SK-N-SH (cell line): ENCODE measurements at regions not wholly inside any gene's neighbourhood (a gene's known extent, or its start where the extent isn't known, plus 50 kb on each side); places are given as distances from the start of the nearest gene placed in this dataset.

ENCODE experiments used
- CTCF ChIA-PET: fragments of 300-600, 350-600 bp; formaldehyde crosslinking; extraction: SDS; loops from one replicate; lab custom pipeline; 2021; lab: Yijun Ruan, JAX
- POLR2A ChIA-PET: fragments of 350-600 bp; sonication (Branson Sonifier 250); formaldehyde crosslinking; extraction: SDS; loops from one replicate; lab custom pipeline; 2020; ENCODE audit warnings: antibody characterized with exemption, inconsistent platforms; lab: Yijun Ruan, JAX
- DNase-seq: peaks from one replicate; pipeline ENCODE4 v3.0.0; 2012
- H2AFZ ChIP-seq: fragments of 200-600 bp; sonication (generic); 2 replicates; pipeline ENCODE4 v1.8.1; 2016; ENCODE audit warnings: antibody characterized with exemption, mild to moderate bottlenecking, low read depth
- H3F3A ChIP-seq: fragments of 200-600 bp; sonication (generic); replicated peaks from 2 replicates; pipeline ENCODE3; 2016; ENCODE audit warnings: antibody characterized with exemption, mild to moderate bottlenecking; ENCODE audit not compliant: insufficient read depth
- H3K27ac ChIP-seq, 2 experiments: fragments of 200-500 bp in 1 of 2; fragments of 200-600 bp in 1 of 2; sonication (Bioruptor generic) in 1 of 2; sonication (generic), shearing (Covaris generic) in 1 of 2; 2 replicates each; pipeline versions ENCODE4 v1.5.1 to v1.6.1; 2014 to 2016; ENCODE audit warnings: low read depth in 2 of 2, inconsistent platforms in 1 of 2, low read length in 1 of 2, mild to moderate bottlenecking in 1 of 2, mixed read lengths in 1 of 2
- H3K27me3 ChIP-seq: fragments of 200-600 bp; sonication (generic), shearing (Covaris generic); 2 replicates; pipeline ENCODE4 v1.6.1; 2016; ENCODE audit warnings: mixed run types; ENCODE audit not compliant: insufficient read depth
- H3K36me3 ChIP-seq, 2 experiments: fragments of 200-500 bp in 1 of 2; fragments of 200-600 bp in 1 of 2; sonication (Bioruptor generic) in 1 of 2; sonication (generic) in 1 of 2; replicated peaks in 1 of 2; 2 replicates each; pipeline versions ENCODE3 to v1.5.1; 2014 to 2016; ENCODE audit warnings: low read length in 1 of 2, mild to moderate bottlenecking in 1 of 2; ENCODE audit not compliant: insufficient read depth in 2 of 2, control insufficient read depth in 1 of 2
- H3K4me1 ChIP-seq, 2 experiments: fragments of 200-500 bp in 1 of 2; fragments of 200-600 bp in 1 of 2; sonication (Bioruptor generic) in 1 of 2; sonication (generic), shearing (Covaris generic) in 1 of 2; 2 replicates each; pipeline versions ENCODE4 v1.5.1 to v1.6.1; 2014 to 2016; ENCODE audit warnings: low read depth in 1 of 2, low read length in 1 of 2, mixed run types in 1 of 2; ENCODE audit not compliant: insufficient read depth in 2 of 2, control insufficient read depth in 1 of 2
- H3K4me2 ChIP-seq: fragments of 200-600 bp; sonication (generic), shearing (Covaris generic); 2 replicates; pipeline ENCODE4 v1.6.1; 2017; ENCODE audit warnings: mixed run types
- H3K4me3 ChIP-seq, 2 experiments: fragments of 200-500 bp in 1 of 2; fragments of 200-600 bp in 1 of 2; sonication (Bioruptor generic) in 1 of 2; sonication (generic), shearing (Covaris generic) in 1 of 2; 2 replicates each; pipeline versions ENCODE4 v1.5.1 to v1.8.1; 2014 to 2016; ENCODE audit warnings: low read depth in 2 of 2, inconsistent platforms in 1 of 2, low read length in 1 of 2, mild to moderate bottlenecking in 1 of 2, mixed read lengths in 1 of 2, moderate library complexity in 1 of 2
- H3K79me2 ChIP-seq: fragments of 200-600 bp; sonication (generic); 2 replicates; pipeline ENCODE4 v1.8.1; 2017; ENCODE audit warnings: mild to moderate bottlenecking; ENCODE audit not compliant: insufficient read depth
- H3K9ac ChIP-seq: fragments of 200-600 bp; sonication (generic); 2 replicates; pipeline ENCODE4 v1.6.1; 2017; ENCODE audit warnings: mixed run types
- H3K9me2 ChIP-seq: fragments of 200-600 bp; sonication (generic); 2 replicates; pipeline ENCODE4 v1.6.1; 2017; ENCODE audit warnings: mixed run types
- H3K9me3 ChIP-seq: fragments of 200-600 bp; sonication (generic); 2 replicates; pipeline ENCODE4 v1.6.1; 2017; ENCODE audit warnings: mixed run types, mild to moderate bottlenecking, moderate library complexity
- H4K20me1 ChIP-seq: fragments of 200-600 bp; sonication (generic); 2 replicates; pipeline ENCODE4 v1.6.1; 2017; ENCODE audit warnings: mild to moderate bottlenecking, mixed run types; ENCODE audit not compliant: insufficient read depth
- ELF1 ChIP-seq: IDR thresholded peaks from 2 replicates; pipeline ENCODE4 v1.4.0; 2012
- EP300 ChIP-seq, 2 experiments: IDR thresholded peaks; 2 replicates each; pipeline versions ENCODE4 v1.4.0 to v1.6.1; 2012; ENCODE audit warnings: borderline replicate concordance in 1 of 2, low read depth in 1 of 2, low read length in 1 of 2
- EZH2phosphoT487 ChIP-seq: fragments of 200-600 bp; sonication (generic); IDR thresholded peaks from 2 replicates; pipeline ENCODE4 v1.6.1; 2017; ENCODE audit warnings: low read depth, mixed run types, mild to moderate bottlenecking, antibody characterized with exemption, moderate library complexity, borderline replicate concordance
- FOXJ3 ChIP-seq: sonication (generic); formaldehyde crosslinking; IDR thresholded peaks from 2 replicates; pipeline ENCODE4 v1.5.1; 2020; ENCODE audit warnings: mild to moderate bottlenecking, missing genetic modification reagents
- GABPA ChIP-seq: IDR thresholded peaks from 2 replicates; pipeline ENCODE4 v1.4.0; 2012; ENCODE audit warnings: low read depth, mild to moderate bottlenecking
- IRF3 ChIP-seq: fragments of 150-350 bp; IDR thresholded peaks from 2 replicates; pipeline ENCODE4 v1.6.1; 2016; ENCODE audit warnings: mild to moderate bottlenecking, low read depth, low read length
- MEF2A ChIP-seq: IDR thresholded peaks from 2 replicates; pipeline ENCODE4 v1.4.0; 2012; ENCODE audit warnings: low read depth, borderline replicate concordance
- MXI1 ChIP-seq: IDR thresholded peaks from 2 replicates; pipeline ENCODE4 v1.6.1; 2012; ENCODE audit warnings: mild to moderate bottlenecking, low read depth, low read length, improper control_type of control experiment
- NRF1 ChIP-seq: IDR thresholded peaks from 2 replicates; pipeline ENCODE4 v1.6.1; 2012; ENCODE audit warnings: low read depth, mild to moderate bottlenecking, low read length
- PBX3 ChIP-seq: IDR thresholded peaks from 2 replicates; pipeline ENCODE4; 2012
- RFX5 ChIP-seq: IDR thresholded peaks from 2 replicates; pipeline ENCODE4 v1.6.1; 2012; ENCODE audit warnings: mild to moderate bottlenecking, improper control_type of control experiment, low read length
- RXRA ChIP-seq: IDR thresholded peaks from 2 replicates; pipeline ENCODE4 v1.4.0; 2012; ENCODE audit warnings: low read depth, mild to moderate bottlenecking, borderline replicate concordance
- SMC3 ChIP-seq: IDR thresholded peaks from 2 replicates; pipeline ENCODE4 v1.6.1; 2012; ENCODE audit warnings: low read depth, low read length, improper control_type of control experiment
- TEAD4 ChIP-seq: IDR thresholded peaks from 2 replicates; pipeline ENCODE4 v1.4.0; 2012; ENCODE audit warnings: mild to moderate bottlenecking, borderline replicate concordance; ENCODE audit not compliant: insufficient read depth
- USF1 ChIP-seq: IDR thresholded peaks from 2 replicates; pipeline ENCODE4 v1.4.0; 2012; ENCODE audit warnings: low read depth, borderline replicate concordance
- WGBS: methylation state at CpG from one replicate; pipeline ENCODE4 v1.1.6; 2017; ENCODE audit warnings: low lambda C conversion rate; 5-methylcytosine and 5-hydroxymethylcytosine counted together

DNA sequence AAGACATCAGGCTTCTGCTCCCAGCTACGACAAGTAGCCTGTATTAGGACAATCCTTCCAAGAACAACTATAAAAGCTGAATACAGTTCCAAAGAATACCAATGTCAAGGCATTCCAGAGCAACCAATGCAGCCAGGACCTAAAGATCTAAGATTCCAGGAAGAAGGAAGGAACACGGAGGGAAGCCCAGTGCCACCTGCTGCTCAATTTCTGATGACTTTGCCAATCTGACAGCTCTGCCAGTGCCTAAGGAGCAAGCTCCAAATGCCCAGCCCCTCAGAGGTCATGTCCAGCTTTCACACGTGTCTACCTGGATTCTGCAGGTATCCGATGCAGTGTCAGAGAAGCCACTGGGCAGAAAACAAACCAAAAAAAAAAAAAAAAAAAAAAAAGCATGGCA is 164.4 kb downstream of the IRS2 start:
- Histone ChIP-seq H3K79me2 (no peaks in the 10 kb centered on the region), H2AFZ (no peak overlapping the region), H3K9me3 (no peaks in the 10 kb centered on the region), H3K36me3 (no peaks in the 10 kb centered on the region), H4K20me1 (no peaks in the 10 kb centered on the region), H3K4me1 (no peaks in the 10 kb centered on the region), H3K9ac (no peak overlapping the region), H3K27ac (no peak overlapping the region), H3K9me2 (no peaks in the 10 kb centered on the region)
- ChIA-PET CTCF (interaction anchor here (0.8 kb wide), 1 partner anchor 8 kb away, joined by 4 read pairs; no protein-coding TSS in a partner anchor), POLR2A (no interaction called here)
- no peak for DNase-seq
- WGBS, result 68% methylated on average over 3 of the region's 4 CpGs
- no peak for TF ChIP-seq TEAD4
- no peak for TF ChIP-seq NRF1
- TF ChIP-seq USF1, result no peak
- TF ChIP-seq FOXJ3 (CRISPR knock-in tag), result no peak
- no peak for TF ChIP-seq PBX3
- no peak for TF ChIP-seq MXI1
- no peak for TF ChIP-seq GABPA
- TF ChIP-seq, all 33 proteins: peak for 0
- Histone ChIP-seq H3K4me2 (no peak overlapping the region), H3K4me3 (no peak overlapping the region), H3F3A (no peaks in the 10 kb centered on the region), H3K27me3 (no peaks in the 10 kb centered on the region)

GRCh38 chr13:109615721-109616420 is 170.5 kb downstream of the IRS2 start:
- TF ChIP-seq ELF1, result no peak
- no peak for TF ChIP-seq PBX3
- TF ChIP-seq RFX5, result no peak
- no peak for TF ChIP-seq MEF2A
- no peak for TF ChIP-seq IRF3
- TF ChIP-seq NRF1, result no peak
- TF ChIP-seq EP300 (IDR thresholded peaks at IDR 0.05; ENCODE audit: borderline replicate concordance in 1 of 2, low read depth in 1 of 2, low read length in 1 of 2), result no peak
- no peak for TF ChIP-seq RXRA
- TF ChIP-seq SMC3, result no peak
- no peak for TF ChIP-seq EZH2phosphoT487
- Histone ChIP-seq H3K36me3 (no peaks in the 10 kb centered on the region), H2AFZ (no peak overlapping the region), H3K4me3 (no peak overlapping the region), H3K4me1 (no peaks in the 10 kb centered on the region), H3K4me2 (no peak overlapping the region), H3K9me2 (no peaks in the 10 kb centered on the region), H3F3A (no peaks in the 10 kb centered on the region), H3K27ac (no peak overlapping the region), H3K9me3 (no peaks in the 10 kb centered on the region), H4K20me1 (no peaks in the 10 kb centered on the region), H3K9ac (no peak overlapping the region), H3K27me3 (no peaks in the 10 kb centered on the region), H3K79me2 (no peaks in the 10 kb centered on the region)
- ChIA-PET CTCF (no interaction called here), POLR2A (no interaction called here)
- 84% methylated on average over 8 of the region's 8 CpGs for WGBS
- no peak for DNase-seq
